ENCODE measurements at regions not wholly inside any gene's neighbourhood (a gene's known extent, or its start where the extent isn't known, plus 50 kb on each side); places are given as distances from the start of the nearest gene placed in this dataset.
"Not testable (repeated sequence)": the region's sequence is repeated elsewhere in the genome, so short reads cannot be mapped to it uniquely, and the experiment has no call there.

DNA sequence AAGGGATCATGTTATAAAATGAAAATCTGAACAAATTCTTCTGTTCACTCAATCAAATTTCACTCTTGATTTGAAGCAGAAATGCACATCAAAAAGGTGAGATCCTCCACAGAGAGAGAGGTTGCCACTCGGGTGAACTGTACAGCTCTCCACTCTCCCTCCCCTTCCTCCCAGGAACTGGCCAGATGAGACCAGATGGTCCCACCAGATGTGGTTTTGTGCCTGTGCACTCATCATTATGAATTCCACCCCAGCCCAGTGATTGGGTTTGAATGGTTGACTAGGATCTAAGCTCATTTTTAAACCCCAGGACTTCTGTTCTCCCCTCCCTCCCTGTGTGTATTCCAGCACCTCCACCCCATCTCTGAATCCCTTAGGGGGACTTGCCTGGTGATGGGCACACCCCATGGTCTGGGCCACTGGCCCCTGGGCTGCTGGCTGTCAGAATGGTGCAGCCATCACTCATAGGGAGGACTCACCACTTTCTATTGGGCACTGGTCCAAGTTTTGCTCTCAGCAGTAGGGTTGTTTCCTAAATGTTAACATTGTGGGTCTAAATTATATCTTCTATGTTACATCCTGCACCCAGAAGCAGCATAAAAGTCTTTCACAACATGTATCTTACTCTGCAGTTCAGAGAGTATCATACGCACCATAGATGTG, 393.1 kb downstream of the TNS3 start:
- DNase-seq = no peak

GRCh38 chr7:47188136-47188535, 393.8 kb downstream of the TNS3 start:
- DNase-seq = no peak

GRCh38 chr7:47186316-47186715, 395.6 kb downstream of the TNS3 start:
- DNase-seq = no peak

DNA sequence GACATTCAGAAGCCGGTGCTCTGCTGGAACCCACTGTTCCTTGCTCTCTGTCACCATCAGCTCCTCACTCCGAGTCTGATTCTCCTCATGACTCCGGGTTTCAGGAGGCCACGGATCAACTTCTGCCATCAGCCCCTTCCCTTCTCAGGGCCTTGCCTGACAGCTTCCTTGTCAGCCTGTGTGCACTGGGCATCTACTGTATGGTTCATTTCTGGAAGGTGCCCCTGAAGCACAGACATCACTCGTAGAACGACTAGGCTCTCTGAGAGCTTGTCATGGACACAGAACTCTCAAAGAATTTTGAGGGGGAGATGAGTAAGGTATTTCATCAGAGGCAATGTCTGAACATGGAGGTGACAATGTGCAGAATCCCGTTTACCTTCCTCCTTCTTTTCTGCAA, 396.1 kb downstream of the TNS3 start:
- DNase-seq = no peak

GRCh38 chr7:47185170-47185569, 396.7 kb downstream of the TNS3 start:
- no peak for DNase-seq

DNA sequence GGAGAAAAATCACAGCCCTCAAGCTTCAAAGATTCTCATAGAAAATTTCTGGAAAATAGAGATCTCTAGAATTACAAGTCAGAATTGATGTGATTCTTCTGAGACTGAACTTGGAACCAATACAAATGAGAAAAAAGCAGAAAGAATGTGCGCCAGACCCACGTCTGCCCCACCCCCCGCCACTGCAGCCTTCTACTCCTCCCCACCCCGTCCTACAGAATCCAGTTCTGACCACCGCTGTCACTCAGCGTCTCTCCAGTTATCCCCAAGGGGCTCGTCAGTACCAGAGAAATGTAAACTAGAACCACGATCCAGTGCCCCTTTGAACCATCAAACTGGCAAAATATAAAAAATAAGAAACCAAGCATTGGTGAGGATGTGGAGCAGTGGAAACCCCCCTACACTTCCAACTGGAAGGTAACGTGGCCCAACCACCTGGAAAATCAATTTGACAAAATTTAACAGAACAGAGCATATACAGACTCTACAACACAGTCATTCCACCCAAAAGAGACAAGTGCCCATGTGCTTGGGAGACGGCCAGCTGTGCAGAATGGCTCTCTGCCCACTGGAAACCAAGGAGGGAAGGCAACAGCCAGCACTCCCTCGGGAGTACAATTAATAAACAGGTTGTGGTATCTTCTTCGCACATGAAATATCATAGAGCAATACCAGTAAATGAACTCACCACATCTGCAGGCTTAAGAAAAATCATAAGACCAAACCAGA, 397.9 kb downstream of the TNS3 start:
- DNase-seq = no peak

- no peak for DNase-seq
Observed at GRCh38 chr7:47181746-47182361, 400.1 kb downstream of the TNS3 start.

DNA sequence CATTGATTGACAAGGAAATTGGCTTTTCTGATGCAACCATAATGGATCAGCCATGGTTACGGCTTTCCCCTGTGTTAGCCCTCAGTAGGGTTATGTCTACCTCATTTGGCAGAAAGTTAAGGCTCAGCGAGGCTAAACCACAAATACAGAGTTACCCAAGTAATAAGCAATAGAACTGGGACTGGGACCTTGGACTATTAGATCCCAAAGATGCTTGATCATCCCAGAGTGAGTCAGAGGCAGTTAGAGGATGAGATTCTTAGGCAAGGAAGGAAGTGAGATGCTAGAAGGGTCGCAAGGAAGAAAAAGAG, 401.4 kb downstream of the TNS3 start:
- no peak for DNase-seq

GRCh38 chr7:47179812-47180515, 401.9 kb downstream of the TNS3 start:
- peak in 1 of 2 donors; percentile 14 for DNase-seq

GRCh38 chr7:47172602-47173539, 409.0 kb downstream of the TNS3 start:
- not testable (repeated sequence) for DNase-seq

- DNase-seq = no peak
Observed at GRCh38 chr7:47170516-47170915, 411.4 kb downstream of the TNS3 start.

DNA sequence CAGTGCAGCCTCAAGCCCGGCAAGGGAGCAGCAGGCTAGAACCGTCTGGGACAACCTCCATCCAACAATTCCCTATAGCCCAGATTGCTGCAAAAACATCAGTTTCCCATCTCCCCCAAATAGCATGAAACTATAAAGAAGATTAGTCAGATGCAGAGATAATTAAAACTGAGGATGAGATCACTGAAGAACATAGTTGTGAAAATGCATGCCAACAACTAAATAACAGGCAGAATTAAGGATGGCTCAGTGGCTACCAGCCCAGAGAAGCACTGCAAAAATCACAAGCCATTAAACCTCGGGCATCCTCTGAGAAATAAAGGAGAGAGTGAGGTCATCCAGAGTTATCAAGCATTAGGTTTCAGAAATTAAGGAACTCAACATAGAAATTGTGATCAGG, 427.1 kb downstream of the TNS3 start:
- DNase-seq = no peak

- DNase-seq = no peak
Observed at GRCh38 chr7:47153576-47153975, 428.3 kb downstream of the TNS3 start.

GRCh38 chr7:47153058-47153457, 428.9 kb downstream of the TNS3 start:
- no peak for DNase-seq

- no peak for DNase-seq
Observed at GRCh38 chr7:47152307-47152706, 429.6 kb downstream of the TNS3 start.

DNA sequence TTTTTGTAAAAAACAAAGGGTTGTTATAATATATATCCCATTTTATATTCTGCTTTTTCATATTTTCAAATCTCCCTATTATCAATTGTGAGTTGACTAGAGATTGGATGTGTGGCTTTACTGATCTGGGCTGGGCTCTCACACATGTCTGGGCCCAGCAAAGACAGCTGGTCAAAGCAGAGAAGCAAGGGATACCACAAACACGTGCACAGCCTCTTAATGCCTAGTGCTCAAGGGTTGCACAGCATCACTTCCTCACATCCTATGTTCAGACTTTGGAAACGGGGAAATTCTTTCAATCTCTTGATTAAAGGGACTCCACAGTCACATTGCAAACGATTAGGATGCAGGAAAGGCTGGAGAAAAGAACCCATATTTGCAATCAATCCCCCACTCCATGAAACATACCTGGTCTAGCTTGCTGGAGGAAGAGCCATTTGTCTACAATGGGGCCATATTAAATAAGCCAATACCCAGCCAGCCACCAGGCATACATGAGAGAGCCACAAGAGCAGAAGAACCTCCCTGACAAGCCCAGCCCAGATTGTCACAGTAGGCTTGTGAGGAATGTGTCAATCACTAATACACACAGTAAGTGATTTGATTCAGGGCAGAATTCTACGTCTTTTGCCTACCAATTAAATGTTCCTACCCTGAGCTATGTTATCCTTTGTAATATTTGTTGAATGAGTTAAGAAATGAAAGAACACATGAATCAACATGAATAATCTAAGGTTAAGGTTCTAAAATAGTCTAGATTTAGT, 431.2 kb downstream of the TNS3 start:
- DNase-seq = no peak

GRCh38 chr7:47149971-47150370, 431.9 kb downstream of the TNS3 start:
- no peak for DNase-seq

DNA sequence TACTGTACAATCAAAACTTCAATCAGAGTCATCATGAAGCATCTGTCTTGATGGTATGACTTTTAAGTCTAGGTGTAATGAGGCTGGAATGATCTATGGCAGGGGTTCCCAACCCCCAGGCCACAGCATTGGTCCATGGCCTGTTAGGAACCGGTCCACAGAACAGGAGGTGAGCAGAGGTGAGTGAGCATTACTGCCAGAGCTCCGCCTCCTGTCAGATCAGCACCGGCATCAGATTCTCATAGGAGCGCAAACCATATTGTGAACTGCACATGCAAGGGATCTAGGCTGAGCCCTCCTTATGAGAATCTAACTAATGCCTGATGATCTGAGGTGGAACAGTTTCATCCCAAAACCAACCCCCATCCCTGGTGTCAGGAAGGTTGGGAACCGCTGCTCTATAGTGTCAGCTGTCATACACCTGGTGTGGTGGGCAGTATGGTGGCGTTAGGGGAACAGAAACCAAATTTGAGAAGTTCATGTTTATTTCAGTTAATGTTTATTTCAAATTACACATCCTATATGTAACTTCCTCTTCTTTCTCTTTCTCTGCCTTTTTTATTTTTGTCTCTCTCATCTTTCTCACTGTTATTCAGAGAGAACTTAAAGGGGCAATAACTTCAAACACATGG, 432.6 kb downstream of the TNS3 start:
- DNase-seq = no peak

DNA sequence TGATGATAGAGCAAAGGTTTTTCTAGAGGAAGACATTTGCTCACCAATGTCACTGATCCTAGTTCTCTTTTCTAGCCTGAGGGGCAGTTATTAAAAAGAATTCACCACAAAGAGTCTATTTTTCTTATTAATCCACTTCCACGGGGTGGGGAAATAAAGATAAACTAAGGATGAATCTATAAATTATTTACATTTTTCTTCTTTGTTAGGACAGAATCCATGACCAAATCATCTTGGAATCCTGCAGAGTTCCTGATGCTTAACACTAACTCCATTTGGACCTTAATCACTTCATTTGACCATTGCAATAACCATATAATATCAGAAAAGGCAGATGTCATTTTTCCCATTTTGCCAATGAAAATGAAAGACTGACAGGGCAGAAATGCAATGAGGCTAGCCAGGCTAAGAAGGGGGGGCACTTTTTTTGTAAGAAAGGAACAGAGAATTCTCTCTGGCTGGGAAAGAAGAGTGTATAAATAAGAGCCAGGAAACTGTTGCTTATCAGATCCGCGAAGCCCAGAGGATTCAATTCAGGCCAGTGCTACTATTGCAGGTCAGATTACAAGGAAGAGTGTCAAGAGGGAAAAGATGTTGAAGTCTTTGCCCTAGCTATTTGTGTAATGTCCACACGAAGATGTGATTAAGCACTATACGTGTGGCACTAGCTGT, 433.2 kb downstream of the TNS3 start:
- no peak for DNase-seq

GRCh38 chr7:47147213-47147631, 434.7 kb downstream of the TNS3 start:
- DNase-seq = no peak

GRCh38 chr7:47145982-47146381, 435.9 kb downstream of the TNS3 start:
- no peak for DNase-seq
